ENCODE measurements at regions not wholly inside any gene's neighbourhood (a gene's known extent, or its start where the extent isn't known, plus 50 kb on each side); places are given as distances from the start of the nearest gene placed in this dataset.

DNA sequence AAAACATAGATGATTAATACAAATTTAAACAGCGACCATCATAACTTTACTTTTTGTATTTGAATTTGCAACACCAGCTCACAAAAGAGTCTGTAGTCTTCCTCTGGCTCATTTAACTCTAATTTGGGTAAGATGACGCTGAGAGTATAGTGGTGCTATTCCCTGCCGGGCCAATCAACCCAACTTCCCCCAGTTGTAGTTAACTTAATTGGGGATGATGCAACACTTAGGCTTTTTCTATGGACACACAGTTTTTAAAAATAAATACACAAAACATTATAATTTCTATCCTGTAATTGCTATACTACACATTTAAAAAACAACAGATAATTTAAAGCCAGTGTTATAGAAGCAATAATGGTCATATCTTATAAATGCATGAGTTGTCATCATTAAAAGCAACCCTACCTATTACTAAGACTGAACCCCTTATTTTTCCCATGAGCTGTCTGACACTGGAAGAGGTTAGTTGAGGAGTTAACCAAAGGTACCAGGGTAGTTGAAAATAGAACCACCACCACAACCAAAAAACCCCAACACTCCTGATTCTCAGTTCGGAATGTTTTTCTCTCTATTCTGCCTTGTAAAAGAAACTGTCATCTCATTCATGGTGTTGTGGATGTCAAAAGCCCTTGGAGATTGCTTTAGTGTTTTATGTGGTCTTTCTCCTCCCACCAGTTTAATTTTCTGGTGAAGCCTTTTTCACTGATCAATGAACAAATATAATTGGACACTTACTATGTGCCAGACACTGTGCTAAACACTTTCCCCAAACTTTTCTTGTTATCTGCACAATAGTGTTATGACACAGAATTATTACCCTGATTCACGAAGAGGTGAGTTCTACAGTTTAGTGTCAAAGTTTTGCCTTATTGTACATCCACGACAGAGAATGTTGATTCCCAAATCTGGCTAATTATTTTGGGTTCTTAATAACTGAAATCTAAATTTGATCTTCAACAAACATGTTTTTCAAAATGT, 61.5 kb upstream of the RAPGEF2 start:
- DNase-seq (ENCODE audit: low read depth): no peak

DNA sequence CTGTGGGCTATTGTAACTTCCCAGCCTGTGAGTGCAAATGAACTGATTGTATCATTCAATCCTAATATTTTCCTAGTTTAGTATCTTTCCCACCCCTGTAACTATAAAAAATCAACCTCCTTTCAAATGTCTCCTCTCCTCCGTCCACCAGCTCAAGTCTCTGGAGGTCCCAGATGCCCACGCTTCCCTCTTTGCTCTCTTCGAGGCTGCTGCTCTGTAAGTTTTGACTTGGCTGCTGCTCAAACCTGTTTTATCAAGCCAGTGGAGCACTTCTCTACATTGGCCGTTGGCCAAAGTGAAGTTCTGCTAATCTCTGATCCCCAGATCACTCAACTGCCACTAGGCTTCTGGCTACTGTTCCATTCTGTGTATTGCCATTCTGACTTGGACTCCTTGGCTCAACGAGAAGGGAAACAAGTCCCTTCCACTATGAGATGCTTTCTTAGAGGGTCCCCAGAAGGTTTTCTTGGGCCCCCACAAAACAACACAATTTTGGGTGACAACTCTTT, 60.7 kb upstream of the RAPGEF2 start:
- no peak for DNase-seq (ENCODE audit: low read depth)

DNA sequence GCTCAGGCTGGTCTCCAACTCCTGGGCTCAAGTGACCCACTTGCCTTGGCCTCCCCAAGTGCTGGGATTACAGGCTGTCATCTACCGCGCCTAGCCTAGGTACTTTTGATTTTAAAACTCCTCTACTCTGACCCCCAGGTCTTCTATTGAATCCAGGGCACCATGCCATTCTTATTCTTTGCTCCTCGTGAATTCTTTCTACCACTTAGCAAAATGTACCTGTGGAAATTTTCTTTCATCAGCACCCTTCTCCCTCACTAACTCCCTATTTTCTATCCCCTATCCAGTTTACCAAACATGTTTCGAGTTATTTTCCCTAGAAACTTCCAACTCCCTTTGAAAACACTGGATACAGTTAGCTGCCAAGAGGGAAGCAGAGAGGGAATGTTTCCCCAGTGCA, 60.0 kb upstream of the RAPGEF2 start:
- no peak for DNase-seq (ENCODE audit: low read depth)

DNA sequence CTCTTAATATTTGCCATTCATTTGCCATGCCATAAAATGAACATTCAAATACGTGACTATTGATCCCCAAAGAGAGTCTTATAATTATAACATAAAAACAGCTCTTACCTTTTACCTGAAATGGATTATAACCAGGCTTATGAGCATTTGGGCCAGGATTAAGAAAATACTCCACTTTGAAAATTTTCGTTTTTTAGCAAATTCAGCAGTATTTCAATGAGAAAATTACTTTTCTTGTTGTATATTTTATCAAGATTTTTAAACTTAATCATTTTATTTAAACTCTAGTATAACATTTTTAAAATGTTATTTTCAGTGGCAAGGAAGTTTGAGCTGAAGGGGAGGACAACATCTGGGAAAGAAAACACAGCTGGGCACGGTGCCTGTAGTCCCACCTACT, 59.0 kb upstream of the RAPGEF2 start:
- no peak for DNase-seq (ENCODE audit: low read depth)

DNA sequence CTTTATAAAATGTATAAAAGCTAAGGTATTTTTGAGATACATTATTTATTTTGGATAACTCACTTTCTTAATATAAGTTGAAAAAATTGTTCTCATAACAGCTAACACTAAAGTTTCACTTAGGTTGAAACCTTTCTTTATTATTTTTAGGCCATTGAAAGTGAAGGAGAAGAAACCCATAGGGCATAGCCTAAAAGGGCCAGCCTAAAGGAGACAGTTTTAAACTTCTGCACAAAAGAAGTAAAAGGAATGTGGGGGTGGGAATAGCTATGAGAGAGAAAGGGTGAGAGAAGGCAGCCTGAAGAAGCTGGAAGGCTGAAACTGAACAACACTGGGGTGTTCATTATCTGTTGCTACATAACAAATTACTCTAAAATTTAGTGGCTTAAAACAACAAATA, 57.6 kb upstream of the RAPGEF2 start:
- DNase-seq (ENCODE audit: low read depth): no peak

DNA sequence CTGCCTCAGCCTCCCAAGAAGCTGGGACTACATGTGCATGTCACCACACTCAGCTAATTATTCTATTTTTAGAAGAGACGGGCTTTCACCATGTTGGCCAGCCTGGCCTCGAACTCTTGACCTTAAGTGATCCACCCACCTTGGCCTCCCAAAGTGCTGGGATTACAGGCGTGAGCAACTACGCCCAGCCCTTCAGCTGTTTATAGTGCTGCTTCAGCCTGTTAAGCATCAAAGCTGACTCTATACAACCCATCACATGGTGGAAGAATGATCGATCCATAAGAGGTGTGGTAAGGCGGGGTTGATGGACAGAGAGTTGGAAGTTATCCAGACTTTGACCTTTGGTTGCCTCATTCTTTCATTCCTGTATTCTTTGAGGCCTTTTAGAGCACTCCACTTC, 56.2 kb upstream of the RAPGEF2 start:
- DNase-seq (ENCODE audit: low read depth): no peak

DNA sequence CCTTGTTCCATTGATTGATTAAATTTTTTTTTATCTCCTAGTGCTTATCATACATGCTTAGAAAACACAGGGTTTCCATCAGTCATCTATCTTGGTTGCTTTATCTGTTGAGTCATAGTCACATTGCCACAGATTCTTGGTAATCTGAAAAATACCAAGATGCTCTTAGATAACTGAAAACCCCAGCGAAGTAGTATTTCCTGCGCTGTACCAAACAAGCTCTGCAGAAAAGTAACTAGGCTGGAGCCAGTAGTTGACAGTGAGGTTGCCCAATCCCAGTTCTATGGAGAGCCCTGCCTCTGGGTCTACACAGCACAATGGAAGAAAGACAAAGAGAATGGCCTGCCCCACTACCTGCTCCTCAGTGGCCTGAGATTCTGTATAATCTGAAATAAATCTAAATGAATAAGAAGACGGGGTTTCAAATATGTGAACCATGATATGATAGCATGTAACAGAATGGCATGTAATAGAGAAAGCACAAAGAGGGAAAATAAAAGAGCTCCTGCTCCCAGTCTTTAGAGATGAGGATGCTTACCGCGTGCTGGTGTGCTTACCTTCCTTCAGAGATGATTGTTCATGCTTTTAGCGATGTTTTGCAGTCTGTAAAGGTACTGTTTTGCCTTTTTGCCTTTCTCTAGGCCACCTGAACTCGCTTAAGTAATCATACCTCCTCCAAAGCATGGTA, 55.3 kb upstream of the RAPGEF2 start:
- DNase-seq (ENCODE audit: low read depth): peak; percentile 23

DNA sequence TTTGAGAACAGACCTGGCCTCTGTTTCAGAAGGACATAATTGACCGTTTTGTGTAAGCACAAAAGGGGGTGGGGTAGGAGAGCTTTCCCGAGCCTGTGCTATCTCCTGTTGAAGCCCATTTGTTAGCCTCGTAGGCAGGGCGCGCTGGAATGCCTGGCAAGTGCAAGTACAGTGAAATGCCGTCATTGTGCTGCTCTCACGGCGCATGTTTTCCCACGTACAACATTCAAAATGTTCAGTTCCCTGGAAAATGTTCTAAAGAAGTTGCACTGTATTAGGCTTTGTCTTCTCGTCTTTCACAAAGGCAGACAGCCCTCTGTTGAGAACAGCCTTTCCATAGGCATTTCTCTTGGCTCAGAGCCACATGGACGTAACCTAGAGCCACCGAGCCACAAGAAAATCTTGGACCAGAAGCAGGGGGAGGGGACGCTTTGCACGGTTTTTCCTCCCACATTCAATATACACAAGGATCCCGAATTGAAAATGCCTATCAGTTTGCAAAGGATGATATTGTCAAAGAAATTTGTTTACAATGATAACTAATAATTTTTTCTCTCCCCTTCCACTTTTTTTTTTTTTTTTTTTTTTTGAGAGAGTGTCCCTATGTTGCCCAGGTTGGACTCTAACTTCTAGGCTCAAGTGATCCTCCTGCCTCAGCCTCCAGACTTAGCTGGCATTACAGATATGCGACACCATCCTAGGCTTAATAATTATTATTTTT, 54.6 kb upstream of the RAPGEF2 start:
- no peak for DNase-seq (ENCODE audit: low read depth)

DNA sequence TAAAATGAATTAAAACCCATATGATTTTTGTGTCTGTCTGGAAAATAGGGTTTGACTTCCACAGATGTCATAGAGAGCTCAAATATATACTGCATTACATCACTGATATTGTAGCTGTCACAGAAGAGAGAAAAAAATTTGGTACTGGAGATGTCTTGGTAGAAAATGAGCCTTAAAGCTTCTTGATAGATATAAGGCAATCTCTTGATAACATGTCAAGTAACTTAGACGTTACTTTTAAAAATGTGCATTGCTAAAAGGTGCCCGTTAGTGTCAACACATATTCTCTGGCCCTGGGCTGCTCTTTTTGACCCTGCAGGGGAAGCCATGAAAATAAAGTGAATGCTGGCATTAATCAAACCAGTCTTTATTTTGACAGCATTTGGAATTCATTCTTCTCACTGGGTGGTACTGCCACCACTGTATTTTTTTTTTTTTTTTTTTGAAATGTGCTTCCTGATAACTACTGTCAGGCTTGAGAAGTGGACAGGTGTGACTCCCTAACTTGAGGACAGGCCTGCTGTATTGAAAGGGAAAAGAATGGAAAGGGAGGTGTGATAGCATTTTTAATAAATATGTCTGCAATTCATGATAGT, 53.0 kb upstream of the RAPGEF2 start:
- DNase-seq (ENCODE audit: low read depth): no peak

DNA sequence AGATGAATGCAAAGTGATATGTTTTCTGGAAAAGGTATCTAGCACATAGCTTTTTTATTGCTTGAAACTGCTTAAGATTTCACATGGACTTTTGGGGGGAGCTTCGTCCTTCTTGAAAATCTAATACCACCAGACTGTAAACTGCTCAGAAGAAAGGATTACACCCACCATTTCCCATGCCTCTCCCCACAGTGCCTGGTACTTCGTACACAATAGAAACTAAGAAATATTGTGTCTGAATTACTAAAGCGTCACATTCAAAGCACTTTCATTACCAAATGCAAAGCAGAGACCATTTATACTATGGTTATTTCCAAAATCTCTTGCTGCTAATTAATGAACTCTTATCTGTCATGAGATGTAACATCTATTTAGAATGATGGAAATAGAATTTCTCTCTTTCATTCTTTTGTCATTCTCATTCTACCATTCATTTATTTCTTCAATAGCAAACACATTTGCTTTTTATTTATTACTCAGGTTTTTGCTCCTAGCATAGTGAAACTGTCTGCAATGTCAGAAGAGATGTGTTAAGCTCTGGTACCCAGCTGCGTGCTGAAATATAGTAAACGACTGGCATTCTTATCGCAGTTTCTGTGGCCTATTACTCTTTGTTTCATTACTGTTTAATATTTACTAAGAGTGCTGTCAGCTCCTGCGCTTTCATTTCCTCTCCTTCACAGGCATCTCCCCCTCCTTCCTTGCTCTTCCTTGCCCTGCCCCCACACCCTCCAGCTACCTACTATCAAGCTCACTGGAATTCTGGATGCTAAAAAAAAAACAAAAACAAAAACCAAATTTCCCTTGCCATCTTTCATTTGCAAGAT, 51.4 kb upstream of the RAPGEF2 start:
- no peak for DNase-seq (ENCODE audit: low read depth)

DNA sequence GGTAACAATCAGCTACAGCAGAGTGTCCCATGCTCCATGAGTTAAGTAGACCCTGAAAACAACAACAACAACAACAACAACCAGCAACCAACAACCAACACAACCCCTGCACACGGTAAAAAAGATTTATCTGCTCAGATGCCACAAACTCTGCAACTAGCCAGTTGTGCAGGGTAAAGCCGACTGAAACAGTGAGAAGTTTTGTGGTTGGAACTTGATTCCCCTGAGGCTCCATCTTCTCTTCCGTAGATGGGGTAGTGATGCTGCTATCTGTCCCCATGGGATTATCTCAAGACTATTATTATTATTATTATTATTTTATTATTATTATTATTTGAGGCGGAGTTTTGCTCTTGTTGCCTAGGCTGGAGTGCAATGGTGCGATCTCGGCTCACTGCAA, 50.6 kb upstream of the RAPGEF2 start:
- no peak for DNase-seq (ENCODE audit: low read depth)
